Epithelial cell of esophagus (primary cell): ENCODE measurements at regions not wholly inside any gene's neighbourhood (a gene's known extent, or its start where the extent isn't known, plus 50 kb on each side); places are given as distances from the start of the nearest gene placed in this dataset.
"Not testable (repeated sequence)": the region's sequence is repeated elsewhere in the genome, so short reads cannot be mapped to it uniquely, and the experiment has no call there.

Source experiments
- DNase-seq: peaks from one replicate; pipeline ENCODE4 v3.0.0; 2010; ENCODE audit warnings: low read depth
- H3K4me3 ChIP-seq: 2 replicates; pipeline ENCODE4 v1.5.1; 2011; ENCODE audit warnings: mild to moderate bottlenecking, low read length, control low read depth
- TF ChIP-seq, protein P1 (sequence below): IDR thresholded peaks from 2 replicates; pipeline ENCODE4 v1.5.1; 2011; ENCODE audit warnings: low read depth, mild to moderate bottlenecking, low read length, control low read depth, inconsistent platforms; ENCODE audit not compliant: insufficient read depth; ENCODE audit errors: missing control alignments

DNA sequence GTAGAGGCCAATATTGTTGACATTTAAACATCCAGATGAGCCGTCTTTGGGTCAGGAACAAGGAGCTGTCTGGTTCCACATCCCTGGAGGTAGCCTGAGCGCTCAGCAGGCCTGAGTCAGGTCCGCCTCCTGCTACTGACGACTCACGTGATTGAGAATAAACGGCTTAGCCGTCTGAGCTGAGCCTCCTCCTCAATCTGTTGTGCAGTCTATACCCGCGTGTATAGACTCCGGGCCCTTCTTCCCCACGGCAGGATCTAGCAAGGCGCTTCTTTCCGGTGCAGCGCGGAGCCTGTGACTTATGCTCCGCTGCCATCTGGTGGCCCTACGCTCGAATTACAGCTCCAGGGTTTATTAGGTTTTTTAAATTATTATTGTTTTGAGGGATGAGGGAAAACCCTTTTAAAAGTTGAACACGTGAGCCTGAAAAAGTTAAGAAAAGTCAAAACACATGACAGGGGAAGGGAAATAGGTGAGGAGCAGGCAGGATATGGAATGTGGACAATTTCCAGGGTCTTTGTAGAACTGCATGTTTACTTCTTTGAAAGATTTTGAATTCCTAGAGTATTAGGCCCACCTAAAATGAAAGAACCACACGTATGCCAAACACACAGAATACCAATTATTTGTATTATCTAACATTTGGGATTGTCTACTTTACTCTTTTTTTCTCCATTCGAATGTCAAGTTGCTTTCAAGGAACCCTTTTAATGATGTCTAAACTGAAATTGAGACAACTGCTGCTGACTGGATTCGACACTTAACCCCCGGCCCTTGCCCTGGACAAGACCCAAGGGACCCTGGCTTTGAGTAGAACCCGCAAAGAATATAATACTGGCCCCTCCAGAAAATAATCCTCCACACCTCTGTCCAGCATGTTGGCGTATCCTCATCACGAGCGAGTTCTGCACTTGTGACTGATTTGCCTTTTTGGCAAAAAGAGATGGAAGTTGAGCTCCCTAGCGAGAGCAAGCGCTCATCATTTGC, 112.4 kb upstream of the ZNF236 start:
- no peak overlapping the region for H3K4me3 ChIP-seq
- DNase-seq: peak; percentile 72
- TF ChIP-seq, protein P1, sequence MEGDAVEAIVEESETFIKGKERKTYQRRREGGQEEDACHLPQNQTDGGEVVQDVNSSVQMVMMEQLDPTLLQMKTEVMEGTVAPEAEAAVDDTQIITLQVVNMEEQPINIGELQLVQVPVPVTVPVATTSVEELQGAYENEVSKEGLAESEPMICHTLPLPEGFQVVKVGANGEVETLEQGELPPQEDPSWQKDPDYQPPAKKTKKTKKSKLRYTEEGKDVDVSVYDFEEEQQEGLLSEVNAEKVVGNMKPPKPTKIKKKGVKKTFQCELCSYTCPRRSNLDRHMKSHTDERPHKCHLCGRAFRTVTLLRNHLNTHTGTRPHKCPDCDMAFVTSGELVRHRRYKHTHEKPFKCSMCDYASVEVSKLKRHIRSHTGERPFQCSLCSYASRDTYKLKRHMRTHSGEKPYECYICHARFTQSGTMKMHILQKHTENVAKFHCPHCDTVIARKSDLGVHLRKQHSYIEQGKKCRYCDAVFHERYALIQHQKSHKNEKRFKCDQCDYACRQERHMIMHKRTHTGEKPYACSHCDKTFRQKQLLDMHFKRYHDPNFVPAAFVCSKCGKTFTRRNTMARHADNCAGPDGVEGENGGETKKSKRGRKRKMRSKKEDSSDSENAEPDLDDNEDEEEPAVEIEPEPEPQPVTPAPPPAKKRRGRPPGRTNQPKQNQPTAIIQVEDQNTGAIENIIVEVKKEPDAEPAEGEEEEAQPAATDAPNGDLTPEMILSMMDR: peak; percentile 90

DNA sequence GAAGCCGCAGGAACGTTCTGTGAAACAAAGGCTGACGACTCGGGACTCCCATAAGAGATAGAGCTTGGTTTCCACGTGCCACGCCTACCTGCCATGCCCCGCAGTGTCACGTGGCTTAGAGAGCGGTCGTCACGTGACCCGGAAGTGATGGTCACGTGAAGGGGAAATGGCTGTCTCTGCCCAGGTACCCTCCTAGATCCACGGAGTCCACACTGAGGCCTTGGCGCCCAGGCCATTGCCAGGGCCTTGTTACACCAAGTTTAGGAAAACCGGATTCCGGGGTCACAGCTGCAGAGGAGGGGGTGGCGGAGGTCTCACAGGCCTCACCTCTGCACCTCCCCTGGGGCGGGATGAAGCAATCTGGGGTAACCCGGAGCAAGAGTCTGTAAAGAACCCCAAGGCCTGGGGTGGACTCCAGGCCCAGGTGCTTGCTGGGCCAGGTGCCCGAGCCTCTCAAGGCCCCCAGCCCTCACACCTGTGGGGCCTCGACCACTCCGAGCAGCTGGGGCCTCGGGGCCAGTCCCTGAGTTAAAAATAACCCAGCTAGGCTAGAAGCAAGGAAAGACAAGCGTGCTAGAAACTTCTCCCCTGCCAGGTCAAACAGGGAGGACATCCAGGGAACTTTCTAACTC, 113.5 kb upstream of the ZNF236 start:
- no peak overlapping the region for H3K4me3 ChIP-seq
- no peak for DNase-seq
- TF ChIP-seq, protein P1: no peak

DNA sequence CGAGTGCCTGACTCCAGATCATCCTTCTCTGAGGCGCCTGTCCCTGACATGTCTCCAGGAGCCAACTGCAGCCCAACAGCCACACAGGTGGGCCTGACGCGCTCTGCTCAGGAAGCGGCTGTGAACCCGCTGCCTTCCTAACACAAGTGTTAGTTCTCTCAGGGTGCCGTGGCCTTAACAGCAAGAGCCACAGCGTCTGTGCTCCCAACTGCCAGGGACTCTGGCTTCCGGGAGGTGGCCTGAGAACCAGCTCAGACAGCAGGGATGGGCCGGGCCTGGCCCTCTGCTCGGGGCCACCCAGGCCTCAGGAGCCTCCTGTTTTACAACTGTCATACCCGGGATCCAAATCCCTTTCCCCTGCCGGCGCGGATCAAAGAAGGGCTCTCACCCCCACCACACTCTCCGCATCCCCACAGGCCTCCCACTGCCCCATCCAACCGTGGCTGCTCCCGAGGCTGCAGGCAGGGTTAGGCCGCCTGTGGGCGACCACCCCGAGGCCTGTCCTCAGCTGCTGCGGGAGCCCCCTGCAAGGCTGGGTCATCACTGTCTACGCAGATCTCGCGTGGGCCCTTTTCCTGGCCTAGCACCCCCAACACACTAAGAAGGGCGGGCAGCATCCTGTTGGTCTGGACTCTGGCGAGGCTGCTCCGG, 114.2 kb upstream of the ZNF236 start:
- TF ChIP-seq, protein P1: no peak
- no peak for DNase-seq
- H3K4me3 ChIP-seq: no peak overlapping the region

DNA sequence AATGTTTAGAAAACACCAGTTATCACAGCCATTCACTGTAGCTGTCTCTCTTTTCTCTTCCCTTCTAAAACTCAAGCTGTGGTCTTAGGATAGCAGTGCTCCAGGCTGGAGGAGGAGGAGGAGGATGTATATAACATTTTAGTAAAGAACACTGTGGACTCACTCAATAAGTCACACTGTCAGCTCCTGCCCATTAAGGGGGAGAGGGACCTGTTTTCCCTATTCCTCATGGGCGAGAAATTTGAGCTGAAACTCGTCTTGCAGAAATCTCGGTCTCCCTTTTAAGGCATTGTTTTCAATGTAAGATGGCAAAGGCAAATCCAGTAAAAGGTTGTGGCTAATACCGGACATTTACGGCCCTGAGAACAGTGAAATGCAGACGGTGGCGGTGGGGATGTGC, 114.8 kb upstream of the ZNF236 start:
- TF ChIP-seq, protein P1: no peak
- no peak for DNase-seq
- no peak overlapping the region for H3K4me3 ChIP-seq

DNA sequence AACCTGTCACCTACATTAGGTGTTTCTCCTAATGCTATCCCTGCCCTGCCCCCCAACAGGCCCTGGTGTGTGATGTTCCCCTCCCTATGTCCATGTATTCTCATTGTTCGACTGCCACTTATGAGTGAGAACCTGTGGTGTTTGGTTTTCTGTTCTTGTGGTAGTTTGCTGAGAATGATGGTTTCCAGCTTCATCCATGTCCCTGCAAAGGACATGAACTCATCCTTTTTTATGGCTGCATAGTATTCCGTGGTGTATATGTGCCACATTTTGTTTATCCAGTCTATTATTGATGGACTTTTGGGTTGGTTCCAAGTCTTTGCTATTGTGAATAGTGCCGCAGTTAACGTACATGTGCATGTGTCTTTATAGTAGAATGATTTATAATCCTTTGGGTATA, 117.8 kb upstream of the ZNF236 start:
- not testable (repeated sequence) for H3K4me3 ChIP-seq, DNase-seq

DNA sequence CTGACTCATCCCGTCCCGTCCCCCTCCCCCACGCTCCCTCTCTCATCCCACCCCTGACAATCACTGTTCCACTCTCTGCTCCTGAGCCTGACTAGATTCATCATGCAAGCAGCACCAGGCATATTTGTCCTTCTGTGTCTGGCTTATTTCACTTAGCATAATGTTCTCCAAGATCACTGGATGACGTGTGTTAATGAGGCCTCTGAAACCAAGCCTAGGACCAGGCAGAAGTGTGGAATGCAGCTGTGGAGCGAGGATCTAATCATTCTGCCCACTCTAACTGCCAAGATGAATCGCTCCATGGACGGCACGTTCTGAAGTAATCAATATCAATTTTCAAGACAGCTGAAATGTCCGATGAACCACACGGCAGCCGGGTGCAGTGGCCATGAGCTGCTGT, 122.4 kb upstream of the ZNF236 start:
- TF ChIP-seq, protein P1: no peak
- no peak for DNase-seq

DNA sequence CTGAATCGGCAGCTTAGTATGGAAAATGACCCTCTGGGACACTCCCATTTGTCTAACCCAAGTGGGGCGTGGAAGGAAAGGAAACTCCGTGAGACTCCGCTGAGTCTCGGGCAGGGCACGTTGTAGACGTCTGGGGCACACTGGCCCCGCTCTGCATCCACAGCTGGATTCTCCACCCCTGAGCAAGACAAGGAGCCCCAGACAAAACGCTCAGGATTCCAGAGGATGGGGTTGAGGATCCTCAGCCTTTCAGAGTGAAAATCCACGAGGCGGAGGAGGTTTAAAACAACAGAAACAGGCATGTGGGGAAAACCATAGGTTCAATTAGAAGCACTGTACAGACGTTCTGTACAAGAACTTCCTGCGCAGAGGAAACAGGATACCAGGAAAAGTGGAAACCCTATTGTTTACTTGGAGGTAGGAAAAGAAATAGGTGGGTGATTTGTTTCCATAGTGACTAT, 124.9 kb upstream of the ZNF236 start:
- H3K4me3 ChIP-seq: no peak overlapping the region
- peak; percentile 30 for DNase-seq

More for the DNA sequence above, 122.4 kb upstream of the ZNF236 start:
- H3K4me3 ChIP-seq: no peak overlapping the region

More for the DNA sequence above, 124.9 kb upstream of the ZNF236 start:
- TF ChIP-seq, protein P1: no peak
